Prostate gland (tissue), 2 donors: ENCODE measurements at regions not wholly inside any gene's neighbourhood (a gene's known extent, or its start where the extent isn't known, plus 50 kb on each side); places are given as distances from the start of the nearest gene placed in this dataset.

Experiments used
- DNase-seq: peaks from one replicate; pipeline ENCODE4 v3.0.0-alpha.2; 2019; ENCODE audit warnings: low spot score
- H3K27ac ChIP-seq, 2 donors: fragments of 200-600 bp; sonication (generic); 2 replicates each; pipeline ENCODE4 v1.5.1; 2017 to 2019
- H3K27me3 ChIP-seq: fragments of 200-600 bp; sonication (generic); replicated peaks from 2 replicates; pipeline ENCODE4 v1.5.1; 2019; ENCODE audit not compliant: insufficient read depth
- H3K36me3 ChIP-seq, 2 donors: fragments of 200-600 bp; sonication (generic); 1 replicate in 1 of 2; 2 replicates in 1 of 2; pipeline versions ENCODE4 v1.5.1 to v1.8.1; 2017 to 2019
- H3K4me1 ChIP-seq: fragments of 200-600 bp; sonication (generic); replicated peaks from 2 replicates; pipeline ENCODE4 v1.5.1; 2019
- H3K4me3 ChIP-seq, 2 donors: fragments of 200-600 bp; sonication (generic); 2 replicates each; pipeline ENCODE4 v1.5.1; 2017 to 2019
- H3K9me3 ChIP-seq: fragments of 200-600 bp; sonication (generic); 2 replicates; pipeline ENCODE4 v1.5.1; 2017
- CTCF ChIP-seq, 4 experiments: fragments of 200-600 bp in 2 of 4; fragments of 450-650 bp in 2 of 4; sonication (generic) in 2 of 4; IDR thresholded peaks; 1 replicate in 3 of 4; 2 replicates in 1 of 4; pipeline ENCODE4 v1.5.1; 2016 to 2019; ENCODE audit warnings: antibody characterized with exemption in 4 of 4, mild to moderate bottlenecking in 2 of 4, moderate library complexity in 2 of 4
- POLR2A ChIP-seq: fragments of 450-650 bp; IDR thresholded peaks from one replicate; pipeline ENCODE4 v1.6.1; 2016; ENCODE audit warnings: antibody characterized with exemption, mild to moderate bottlenecking
- POLR2AphosphoS5 ChIP-seq: sonication (generic); formaldehyde crosslinking; IDR thresholded peaks from one replicate; pipeline ENCODE4 v1.6.1; 2017; ENCODE audit warnings: antibody characterized with exemption
- WGBS: methylation state at CpG from one replicate; pipeline ENCODE4 v1.1.5; 2018; 5-methylcytosine and 5-hydroxymethylcytosine counted together
- intact Hi-C: fragments of 100-400 bp; cut with DNase I; formaldehyde crosslinking; loops from one replicate; pipeline ENCODE4 v1.14.2; 2022

DNA sequence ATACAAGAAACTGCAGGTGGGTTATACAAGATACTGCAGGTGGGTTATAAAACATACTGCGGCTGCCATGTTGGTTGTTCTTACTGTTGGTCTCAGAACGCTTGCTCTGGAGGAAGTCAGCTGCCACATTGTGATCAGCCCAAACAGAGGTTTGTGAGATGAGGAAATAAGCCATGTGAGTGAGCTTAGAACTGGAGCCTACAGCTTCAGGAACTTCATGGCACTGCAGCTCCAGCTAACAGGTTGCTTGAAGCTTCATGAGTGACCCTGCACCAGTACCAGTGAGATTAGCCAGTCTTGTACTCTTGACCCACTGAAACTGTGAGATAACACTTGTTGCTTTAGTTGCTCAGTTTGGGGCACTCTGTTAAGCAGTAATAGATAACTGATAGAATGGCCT is 74.5 kb upstream of the PRKCQ start:
- no peaks in the 10 kb centered on the region for H3K9me3 ChIP-seq
- no peak overlapping the region for H3K27ac ChIP-seq
- H3K27me3 ChIP-seq = no peaks in the 10 kb centered on the region
- TF ChIP-seq CTCF (IDR thresholded peaks at IDR 0.05) = no peak
- 82% methylated on average over 2 of the region's 2 CpGs for WGBS
- H3K36me3 ChIP-seq = no peaks in the 10 kb centered on the region
- intact Hi-C loops = no loop called here
- DNase-seq = no peak
- H3K4me3 ChIP-seq = no peak overlapping the region
- H3K4me1 ChIP-seq = no peaks in the 10 kb centered on the region

- Histone ChIP-seq H3K4me3 (no peak overlapping the region), H3K27me3 (no peaks in the 10 kb centered on the region), H3K27ac (no peak overlapping the region), H3K9me3 (no peaks in the 10 kb centered on the region), H3K4me1 (no peaks in the 10 kb centered on the region), H3K36me3 (no peaks in the 10 kb centered on the region)
- intact Hi-C loops = no loop called here
- DNase-seq = no peak
- TF ChIP-seq POLR2AphosphoS5 (no peak), POLR2A (no peak), CTCF (IDR thresholded peaks at IDR 0.05) (no peak)
- WGBS = 91% methylated on average over 6 of the region's 6 CpGs
Measured at GRCh38 chr10:6650586-6650985, 70.5 kb upstream of the PRKCQ start.

DNA sequence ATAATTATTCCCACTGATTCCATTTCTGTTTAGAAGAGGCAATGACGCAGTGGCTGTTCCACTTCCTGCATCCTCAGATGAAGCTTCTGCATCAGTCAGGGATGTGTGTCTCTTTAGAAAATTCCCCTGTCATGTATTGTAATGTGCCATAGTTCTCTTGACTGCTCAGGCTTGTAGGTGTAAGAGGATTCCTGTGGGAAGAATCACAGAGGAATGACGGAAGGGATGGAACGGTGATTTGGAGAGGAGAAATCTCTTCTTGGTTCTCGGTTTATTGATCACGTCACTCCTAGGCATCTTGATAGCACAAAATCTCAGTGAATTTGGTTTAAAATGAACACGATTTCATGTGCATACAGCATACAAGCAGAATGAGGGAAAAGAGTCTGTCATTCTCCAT is 69.8 kb upstream of the PRKCQ start:
- no peaks in the 10 kb centered on the region for H3K36me3 ChIP-seq
- no peak overlapping the region for H3K4me3 ChIP-seq
- 84% methylated on average over 6 of the region's 6 CpGs for WGBS
- intact Hi-C loops = no loop called here
- H3K27ac ChIP-seq = no peak overlapping the region
- no peaks in the 10 kb centered on the region for H3K4me1 ChIP-seq
- no peaks in the 10 kb centered on the region for H3K9me3 ChIP-seq
- TF ChIP-seq POLR2AphosphoS5 (no peak), POLR2A (no peak), CTCF (IDR thresholded peaks at IDR 0.05) (no peak)
- DNase-seq = no peak
- no peaks in the 10 kb centered on the region for H3K27me3 ChIP-seq

- no peak for TF ChIP-seq POLR2A
- no peak for TF ChIP-seq CTCF (IDR thresholded peaks at IDR 0.05)
- no peak for TF ChIP-seq POLR2AphosphoS5
- intact Hi-C loops = no loop called here
- H3K4me1 ChIP-seq = no peaks in the 10 kb centered on the region
- no peaks in the 10 kb centered on the region for H3K9me3 ChIP-seq
- H3K27ac ChIP-seq = no peak overlapping the region
- WGBS = 50% methylated on average over 8 of the region's 8 CpGs
- no peak for DNase-seq
- H3K4me3 ChIP-seq = no peak overlapping the region
- H3K27me3 ChIP-seq = no peaks in the 10 kb centered on the region
- no peaks in the 10 kb centered on the region for H3K36me3 ChIP-seq
Measured at GRCh38 chr10:6648894-6649720, 69.0 kb upstream of the PRKCQ start.

DNA sequence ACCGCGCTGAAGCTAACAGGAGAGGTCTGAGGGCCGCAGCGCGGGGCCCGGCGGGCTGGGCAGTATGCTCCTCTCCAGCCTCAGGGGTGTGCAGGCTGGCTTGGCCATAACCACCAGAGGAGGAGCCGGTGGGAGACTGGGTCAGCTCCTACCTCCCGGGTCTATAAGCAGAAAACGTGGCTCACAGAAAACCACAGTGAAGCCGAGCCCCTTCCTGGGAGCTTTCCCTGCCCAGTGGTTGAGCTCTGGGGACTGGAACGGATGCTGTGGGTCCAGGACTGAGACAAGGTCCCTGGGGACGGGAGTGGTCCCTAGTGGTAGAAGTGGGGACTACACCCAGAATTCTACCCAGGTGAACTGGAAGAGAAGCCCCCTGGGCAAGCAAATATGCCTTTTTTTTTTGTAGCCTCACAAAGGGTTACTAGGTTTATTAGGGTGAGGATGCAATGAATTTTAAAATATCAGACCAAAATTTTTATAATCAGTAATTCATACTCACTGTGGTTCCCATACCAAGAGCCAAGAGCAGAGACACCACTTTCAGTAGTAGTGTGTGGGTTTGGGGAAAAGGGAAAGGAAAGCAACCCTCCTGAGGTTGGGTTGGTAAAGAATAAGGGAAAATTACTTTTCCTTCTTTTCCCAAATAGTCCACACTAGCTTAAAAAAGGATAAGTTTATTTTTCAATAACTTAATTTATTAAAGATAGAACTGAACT is 67.9 kb upstream of the PRKCQ start:
- Histone ChIP-seq H3K4me1 (no peaks in the 10 kb centered on the region), H3K27me3 (no peaks in the 10 kb centered on the region), H3K4me3 (no peak overlapping the region), H3K36me3 (no peaks in the 10 kb centered on the region), H3K9me3 (no peaks in the 10 kb centered on the region), H3K27ac (no peak overlapping the region)
- no peak for DNase-seq
- intact Hi-C loops = no loop called here
- WGBS = 53% methylated on average over 13 of the region's 13 CpGs
- TF ChIP-seq CTCF (IDR thresholded peaks at IDR 0.05) (peak in 2 of 4 experiments; percentile 35 to 49), POLR2AphosphoS5 (no peak)
